ENCODE measurements at regions not wholly inside any gene's neighbourhood (a gene's known extent, or its start where the extent isn't known, plus 50 kb on each side); places are given as distances from the start of the nearest gene placed in this dataset.

DNA sequence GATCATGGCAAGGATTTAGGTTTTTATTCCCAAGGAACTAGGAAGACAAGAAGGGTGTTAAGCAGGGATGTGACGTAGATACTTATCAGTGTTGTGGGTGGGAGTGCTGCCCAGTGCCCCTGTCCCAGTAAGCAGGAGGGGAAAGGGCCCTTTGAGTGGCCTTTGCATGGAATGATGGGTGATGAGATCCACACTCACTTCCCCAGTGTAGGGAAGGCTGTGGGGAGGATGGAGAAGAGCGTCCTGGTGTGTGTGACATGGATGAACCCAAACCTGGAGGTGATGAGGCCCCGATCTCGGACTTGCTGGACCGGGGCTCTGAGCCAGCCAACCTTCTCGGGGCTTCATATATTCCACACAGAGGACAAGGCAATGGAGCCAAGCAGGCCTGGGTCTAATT is 610.9 kb downstream of the CDH26 start (continued):
- TF ChIP-seq RFX5 (IDR thresholded peaks at IDR 0.05; ENCODE audit: borderline replicate concordance, low read depth, low read length) (no peak), HDAC6 (IDR thresholded peaks at IDR 0.05; ENCODE audit: low read depth, low read length) (no peak)

Measured in H1 (cell line).